HL-60 (cell line): ENCODE measurements at regions not wholly inside any gene's neighbourhood (a gene's known extent, or its start where the extent isn't known, plus 50 kb on each side); places are given as distances from the start of the nearest gene placed in this dataset.
"Not testable (repeated sequence)": the region's sequence is repeated elsewhere in the genome, so short reads cannot be mapped to it uniquely, and the experiment has no call there.

Experiments
- DNase-seq, 2 experiments: peaks; one replicate each; pipeline ENCODE4 v3.0.0-alpha.2; 2010 to 2020; ENCODE audit warnings: low read depth in 1 of 2, low spot score in 1 of 2
- H3K27ac ChIP-seq: fragments of 250-450 bp; sonication (Bioruptor Pico); replicated peaks from 2 replicates; pipeline ENCODE4 v1.5.1; 2020; ENCODE audit warnings: mild to moderate bottlenecking, moderate library complexity
- H3K27me3 ChIP-seq: fragments of 250-450 bp; sonication (Bioruptor Pico); 2 replicates; pipeline ENCODE4 v1.5.1; 2021; ENCODE audit warnings: mild to moderate bottlenecking, moderate library complexity; ENCODE audit not compliant: insufficient read depth, poor library complexity, severe bottlenecking
- H3K4me3 ChIP-seq: replicated peaks from 2 replicates; pipeline ENCODE4 v1.5.1; 2011; ENCODE audit warnings: mild to moderate bottlenecking, control low read depth, low read length; ENCODE audit not compliant: insufficient read depth
- GABPA ChIP-seq: IDR thresholded peaks from 2 replicates; pipeline ENCODE4 v1.6.1; 2012; ENCODE audit warnings: low read depth
- POLR2AphosphoS5 ChIP-seq: IDR thresholded peaks from 2 replicates; pipeline ENCODE4 v1.6.1; 2012; ENCODE audit warnings: low read depth
- SPI1 ChIP-seq: IDR thresholded peaks from 2 replicates; pipeline ENCODE4 v1.6.1; 2012; ENCODE audit warnings: low read depth, mild to moderate bottlenecking, borderline replicate concordance
- TF ChIP-seq, protein P1 (sequence below): IDR thresholded peaks from 2 replicates; pipeline ENCODE4 v1.6.1; 2012; ENCODE audit warnings: low read depth; ENCODE audit not compliant: insufficient replicate concordance
- TF ChIP-seq, protein P2 (sequence below): IDR thresholded peaks from one replicate; pipeline ENCODE4 v1.5.1; 2011; ENCODE audit warnings: low read length, control low read depth, inconsistent platforms; ENCODE audit not compliant: insufficient read depth

DNA sequence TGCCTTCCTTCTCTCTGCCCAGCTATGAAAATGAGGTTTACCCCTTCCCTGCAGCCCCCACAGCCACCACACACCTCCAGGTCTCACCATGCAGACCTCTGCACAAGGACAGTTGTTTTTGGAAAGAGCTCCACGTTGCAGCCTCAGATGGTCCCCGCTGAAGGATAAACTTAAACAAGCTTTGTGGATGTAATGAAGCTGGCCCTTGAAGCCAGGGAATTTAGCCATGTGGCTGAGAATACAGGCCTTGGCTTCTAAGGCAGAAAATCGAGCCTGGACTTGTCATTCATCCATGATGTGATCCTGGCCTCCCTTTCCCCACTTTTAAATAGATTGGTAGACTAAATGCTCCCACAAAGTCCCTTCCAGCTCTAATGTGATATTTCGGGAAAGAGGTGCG lies 79.4 kb downstream of the TBX3 start:
- Histone ChIP-seq H3K27ac (no peak overlapping the region), H3K4me3 (no peak overlapping the region), H3K27me3 (no peaks in the 10 kb centered on the region)
- TF ChIP-seq GABPA = no peak
- TF ChIP-seq, protein P1, sequence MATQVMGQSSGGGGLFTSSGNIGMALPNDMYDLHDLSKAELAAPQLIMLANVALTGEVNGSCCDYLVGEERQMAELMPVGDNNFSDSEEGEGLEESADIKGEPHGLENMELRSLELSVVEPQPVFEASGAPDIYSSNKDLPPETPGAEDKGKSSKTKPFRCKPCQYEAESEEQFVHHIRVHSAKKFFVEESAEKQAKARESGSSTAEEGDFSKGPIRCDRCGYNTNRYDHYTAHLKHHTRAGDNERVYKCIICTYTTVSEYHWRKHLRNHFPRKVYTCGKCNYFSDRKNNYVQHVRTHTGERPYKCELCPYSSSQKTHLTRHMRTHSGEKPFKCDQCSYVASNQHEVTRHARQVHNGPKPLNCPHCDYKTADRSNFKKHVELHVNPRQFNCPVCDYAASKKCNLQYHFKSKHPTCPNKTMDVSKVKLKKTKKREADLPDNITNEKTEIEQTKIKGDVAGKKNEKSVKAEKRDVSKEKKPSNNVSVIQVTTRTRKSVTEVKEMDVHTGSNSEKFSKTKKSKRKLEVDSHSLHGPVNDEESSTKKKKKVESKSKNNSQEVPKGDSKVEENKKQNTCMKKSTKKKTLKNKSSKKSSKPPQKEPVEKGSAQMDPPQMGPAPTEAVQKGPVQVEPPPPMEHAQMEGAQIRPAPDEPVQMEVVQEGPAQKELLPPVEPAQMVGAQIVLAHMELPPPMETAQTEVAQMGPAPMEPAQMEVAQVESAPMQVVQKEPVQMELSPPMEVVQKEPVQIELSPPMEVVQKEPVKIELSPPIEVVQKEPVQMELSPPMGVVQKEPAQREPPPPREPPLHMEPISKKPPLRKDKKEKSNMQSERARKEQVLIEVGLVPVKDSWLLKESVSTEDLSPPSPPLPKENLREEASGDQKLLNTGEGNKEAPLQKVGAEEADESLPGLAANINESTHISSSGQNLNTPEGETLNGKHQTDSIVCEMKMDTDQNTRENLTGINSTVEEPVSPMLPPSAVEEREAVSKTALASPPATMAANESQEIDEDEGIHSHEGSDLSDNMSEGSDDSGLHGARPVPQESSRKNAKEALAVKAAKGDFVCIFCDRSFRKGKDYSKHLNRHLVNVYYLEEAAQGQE = no peak
- no peak for DNase-seq

DNA sequence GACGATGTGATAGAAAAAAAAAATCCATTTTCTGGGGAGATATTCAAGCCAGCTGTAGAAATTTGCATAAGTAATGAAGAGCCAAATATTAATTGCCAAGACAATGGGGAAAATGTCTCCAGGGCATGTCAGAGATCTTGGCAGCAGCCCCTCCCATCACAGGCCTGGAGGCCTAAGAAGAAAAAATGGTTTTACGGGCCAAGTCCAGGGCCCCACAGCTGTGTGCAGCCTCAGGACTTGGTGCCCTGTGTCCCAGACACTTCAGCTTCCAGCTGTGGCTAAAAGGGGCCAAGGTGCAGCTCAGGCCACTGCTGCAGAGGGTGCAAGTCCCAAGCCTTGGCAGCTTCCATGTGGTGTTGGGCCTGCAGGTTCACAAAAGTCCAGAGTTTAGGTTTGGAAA lies 83.4 kb downstream of the TBX3 start:
- H3K4me3 ChIP-seq, DNase-seq, H3K27ac ChIP-seq, H3K27me3 ChIP-seq: not testable (repeated sequence)

DNA sequence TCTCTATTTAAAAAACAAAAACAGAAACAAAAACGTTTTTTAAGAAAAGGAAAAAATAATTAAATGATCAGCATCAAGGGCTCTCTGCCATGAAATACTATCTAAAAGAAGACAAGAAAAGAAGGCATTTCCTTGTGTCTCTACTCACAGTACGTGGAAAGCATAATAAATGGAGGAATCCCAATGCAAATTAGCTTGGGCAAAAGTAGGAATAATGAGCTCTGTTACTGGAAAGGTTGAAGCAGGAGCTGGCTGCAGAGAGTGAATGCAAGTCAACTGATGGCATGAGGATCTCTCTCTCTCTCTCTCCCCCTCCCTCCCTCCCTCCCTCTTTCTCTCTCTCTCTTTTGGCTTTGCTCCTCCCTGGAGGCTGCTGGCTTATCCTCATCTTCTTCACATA lies 85.9 kb downstream of the TBX3 start:
- TF ChIP-seq GABPA (no peak), POLR2AphosphoS5 (no peak), SPI1 (no peak)
- TF ChIP-seq, protein P2, sequence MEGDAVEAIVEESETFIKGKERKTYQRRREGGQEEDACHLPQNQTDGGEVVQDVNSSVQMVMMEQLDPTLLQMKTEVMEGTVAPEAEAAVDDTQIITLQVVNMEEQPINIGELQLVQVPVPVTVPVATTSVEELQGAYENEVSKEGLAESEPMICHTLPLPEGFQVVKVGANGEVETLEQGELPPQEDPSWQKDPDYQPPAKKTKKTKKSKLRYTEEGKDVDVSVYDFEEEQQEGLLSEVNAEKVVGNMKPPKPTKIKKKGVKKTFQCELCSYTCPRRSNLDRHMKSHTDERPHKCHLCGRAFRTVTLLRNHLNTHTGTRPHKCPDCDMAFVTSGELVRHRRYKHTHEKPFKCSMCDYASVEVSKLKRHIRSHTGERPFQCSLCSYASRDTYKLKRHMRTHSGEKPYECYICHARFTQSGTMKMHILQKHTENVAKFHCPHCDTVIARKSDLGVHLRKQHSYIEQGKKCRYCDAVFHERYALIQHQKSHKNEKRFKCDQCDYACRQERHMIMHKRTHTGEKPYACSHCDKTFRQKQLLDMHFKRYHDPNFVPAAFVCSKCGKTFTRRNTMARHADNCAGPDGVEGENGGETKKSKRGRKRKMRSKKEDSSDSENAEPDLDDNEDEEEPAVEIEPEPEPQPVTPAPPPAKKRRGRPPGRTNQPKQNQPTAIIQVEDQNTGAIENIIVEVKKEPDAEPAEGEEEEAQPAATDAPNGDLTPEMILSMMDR = no peak
- TF ChIP-seq, protein P1 = no peak
- Histone ChIP-seq H3K27me3 (no peaks in the 10 kb centered on the region), H3K4me3 (no peak overlapping the region), H3K27ac (no peak overlapping the region)
- DNase-seq = no peak

DNA sequence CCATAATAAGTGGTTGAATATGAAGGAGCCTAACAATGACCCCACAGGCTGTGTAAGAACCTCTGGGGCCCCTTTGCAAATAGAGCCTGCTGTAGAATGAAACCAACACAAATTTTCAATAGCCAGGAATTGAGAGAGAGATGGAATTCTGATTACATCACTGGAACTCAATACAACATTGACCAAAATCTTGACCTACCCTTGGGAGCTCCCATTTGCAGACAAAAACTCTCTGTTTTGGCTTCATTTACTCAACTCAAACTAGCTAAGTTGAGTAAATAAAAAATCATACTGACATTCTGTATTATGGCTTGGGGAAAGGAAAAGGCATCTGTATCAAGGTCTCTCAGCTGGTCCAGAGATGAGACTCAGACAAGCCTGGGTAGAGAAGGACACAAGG lies 91.0 kb downstream of the TBX3 start:
- no peak overlapping the region for H3K27ac ChIP-seq
- H3K4me3 ChIP-seq = no peak overlapping the region
- TF ChIP-seq GABPA (no peak), SPI1 (no peak), POLR2AphosphoS5 (no peak)
- TF ChIP-seq, protein P1 = no peak
- TF ChIP-seq, protein P2 = no peak
- H3K27me3 ChIP-seq = no peaks in the 10 kb centered on the region
- DNase-seq = no peak
